Activated T-cell treated with anti-CD3 and anti-CD28 coated beads, Interleukin-2, amount 50 U/mL, for 4 hours (primary cell): ENCODE measurements at regions not wholly inside any gene's neighbourhood (a gene's known extent, or its start where the extent isn't known, plus 50 kb on each side); places are given as distances from the start of the nearest gene placed in this dataset.
"Not testable (repeated sequence)": the region's sequence is repeated elsewhere in the genome, so short reads cannot be mapped to it uniquely, and the experiment has no call there.

Experiments
- ATAC-seq, 2 donors: fragments of 200-7000 bp; cut with Tn5 transposase; one replicate each; pipeline ENCODE4 v1.10.0; 2021
- DNase-seq: peaks from one replicate; pipeline ENCODE4 v3.0.0-alpha.2; 2020
- H3K27me3 Mint-ChIP-seq: one replicate; pipeline ENCODE4 v1.8.0; 2021; ENCODE audit warnings: low read depth, mixed read lengths
- H3K36me3 Mint-ChIP-seq: one replicate; pipeline ENCODE4 v1.8.0; 2022; ENCODE audit warnings: mixed read lengths; ENCODE audit not compliant: insufficient read depth
- H3K4me1 Mint-ChIP-seq: one replicate; pipeline ENCODE4 v1.8.0; 2021; ENCODE audit warnings: low read depth, mixed read lengths
- H3K4me3 Mint-ChIP-seq: one replicate; pipeline ENCODE4 v1.8.0; 2021; ENCODE audit warnings: mild to moderate bottlenecking, moderate library complexity, mixed read lengths
- H3K9me3 Mint-ChIP-seq: one replicate; pipeline ENCODE4 v1.8.0; 2021; ENCODE audit warnings: mixed read lengths

DNA sequence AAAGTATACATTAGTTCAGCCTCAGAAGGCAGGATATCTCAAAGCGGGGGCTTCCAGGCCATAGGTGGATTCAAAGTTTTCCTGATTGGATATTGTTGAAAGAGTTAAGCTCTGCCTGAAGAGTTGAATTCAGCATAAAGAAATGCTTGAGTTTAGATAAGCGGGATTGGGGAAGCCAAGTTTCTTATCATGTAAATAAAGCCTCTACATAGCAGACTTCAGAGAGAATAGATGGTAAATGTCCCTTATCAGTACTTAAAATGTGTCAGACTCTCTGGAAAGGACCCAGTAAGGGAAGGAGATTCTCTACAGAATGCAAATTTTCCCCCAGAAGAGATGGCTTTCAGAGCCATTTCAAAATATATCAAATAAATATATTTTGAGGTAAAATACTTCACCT is 423.5 kb downstream of the SHISA9 start:
- Mint-ChIP-seq H3K9me3 (peaks cover 3% of the 10 kb centered on the region), H3K27me3 (no peaks in the 10 kb centered on the region), H3K4me1 (no peaks in the 10 kb centered on the region), H3K4me3 (no peak overlapping the region), H3K36me3 (no peaks in the 10 kb centered on the region)
- ATAC-seq (no peak), DNase-seq (no peak)

DNA sequence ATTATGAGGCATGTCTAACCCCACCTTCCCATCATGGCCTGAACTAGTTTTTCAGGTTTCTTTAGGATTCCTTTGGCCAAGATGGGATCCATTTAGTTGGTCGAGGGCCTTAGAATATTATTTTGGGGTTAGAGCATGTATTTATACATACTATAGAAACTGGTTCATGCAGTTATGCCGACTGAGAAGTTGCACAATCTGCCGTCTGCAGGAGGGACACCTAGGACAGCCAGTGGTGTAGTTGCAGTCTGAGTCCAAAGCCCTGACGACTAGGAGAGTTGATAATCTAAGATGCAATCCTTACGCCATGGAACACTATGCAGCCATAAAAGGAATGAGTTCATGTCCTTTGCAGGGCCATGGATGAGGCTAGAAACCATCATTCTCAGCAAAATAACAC is 424.0 kb downstream of the SHISA9 start:
- Mint-ChIP-seq H3K9me3 (peaks cover 4% of the 10 kb centered on the region), H3K4me1 (no peaks in the 10 kb centered on the region), H3K4me3 (no peak overlapping the region), H3K27me3 (no peaks in the 10 kb centered on the region), H3K36me3 (no peaks in the 10 kb centered on the region)
- no peak for ATAC-seq
- no peak for DNase-seq

DNA sequence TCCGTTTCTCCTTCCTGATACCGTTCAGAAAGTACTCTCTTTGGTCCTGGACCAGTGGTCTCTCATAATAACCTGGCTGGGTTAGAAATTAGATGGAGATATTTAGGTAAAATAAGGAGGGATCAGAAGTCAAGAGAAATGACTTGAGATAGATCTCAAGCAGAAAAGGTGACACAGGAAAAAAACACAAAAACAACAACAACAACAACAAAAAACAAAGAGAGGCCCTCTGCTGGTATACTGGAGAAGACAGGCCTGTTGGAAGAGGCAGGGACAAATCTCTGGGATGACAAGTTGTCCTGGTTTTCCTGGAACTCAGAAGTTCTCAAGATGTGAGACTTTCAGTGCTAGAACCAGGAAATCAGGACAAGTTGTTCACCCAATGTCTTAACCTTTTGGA is 430.5 kb downstream of the SHISA9 start:
- H3K4me3 Mint-ChIP-seq = no peak overlapping the region
- H3K4me1 Mint-ChIP-seq = no peaks in the 10 kb centered on the region
- DNase-seq = no peak
- H3K9me3 Mint-ChIP-seq = peaks cover 15% of the 10 kb centered on the region
- no peak for ATAC-seq
- no peaks in the 10 kb centered on the region for H3K27me3 Mint-ChIP-seq
- no peaks in the 10 kb centered on the region for H3K36me3 Mint-ChIP-seq

DNA sequence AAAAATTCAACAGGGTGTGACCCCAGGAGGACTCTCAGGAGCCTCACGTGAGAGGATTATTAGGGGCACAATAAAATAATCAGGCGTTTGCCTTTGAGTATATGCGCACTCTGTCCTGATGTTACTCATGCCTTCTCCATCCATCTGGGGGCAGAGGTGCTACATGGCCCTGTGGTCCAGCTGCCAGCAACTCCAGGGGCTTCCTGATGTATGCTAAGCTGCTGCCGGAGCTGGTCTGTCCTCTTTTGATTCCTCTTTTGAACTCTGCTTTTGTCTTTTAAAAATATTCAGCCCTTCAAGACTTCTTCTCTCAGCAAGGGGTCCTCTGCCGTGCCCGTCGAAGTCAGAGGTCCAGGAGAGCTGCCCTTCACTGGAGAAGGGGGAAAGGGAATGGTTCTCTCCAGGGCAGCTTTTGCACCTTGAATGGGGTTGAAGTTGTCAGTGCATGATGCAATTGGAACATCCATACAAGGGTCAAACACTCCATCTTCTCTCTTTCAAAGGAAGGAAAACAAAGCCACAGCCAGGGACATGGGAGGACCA is 431.4 kb downstream of the SHISA9 start:
- Mint-ChIP-seq H3K36me3 (no peaks in the 10 kb centered on the region), H3K9me3 (peaks cover 15% of the 10 kb centered on the region), H3K4me3 (no peak overlapping the region), H3K4me1 (no peaks in the 10 kb centered on the region), H3K27me3 (no peaks in the 10 kb centered on the region)
- ATAC-seq = no peak
- no peak for DNase-seq

DNA sequence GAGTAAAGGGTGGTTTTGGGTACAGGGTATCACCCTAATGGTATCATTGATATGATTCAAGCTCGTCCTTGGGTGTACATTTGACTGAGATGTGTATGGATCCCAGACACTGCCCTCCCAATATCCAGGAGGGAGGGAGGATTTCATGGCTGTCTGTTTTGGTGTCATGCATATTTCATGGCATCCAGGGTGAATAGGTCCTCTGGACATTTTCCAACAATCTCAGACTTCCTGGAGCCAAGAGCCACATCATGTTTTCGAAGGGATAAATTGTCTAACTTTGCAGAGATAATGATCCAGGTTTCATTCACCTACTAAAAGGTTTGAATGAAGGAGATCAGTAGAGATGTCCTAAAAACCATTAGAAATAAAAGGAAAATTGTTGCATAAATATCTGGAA is 431.9 kb downstream of the SHISA9 start:
- no peak for DNase-seq
- H3K36me3 Mint-ChIP-seq = no peaks in the 10 kb centered on the region
- ATAC-seq = no peak
- H3K27me3 Mint-ChIP-seq = no peaks in the 10 kb centered on the region
- H3K9me3 Mint-ChIP-seq = peaks cover 11% of the 10 kb centered on the region
- H3K4me3 Mint-ChIP-seq = no peak overlapping the region
- H3K4me1 Mint-ChIP-seq = no peaks in the 10 kb centered on the region

DNA sequence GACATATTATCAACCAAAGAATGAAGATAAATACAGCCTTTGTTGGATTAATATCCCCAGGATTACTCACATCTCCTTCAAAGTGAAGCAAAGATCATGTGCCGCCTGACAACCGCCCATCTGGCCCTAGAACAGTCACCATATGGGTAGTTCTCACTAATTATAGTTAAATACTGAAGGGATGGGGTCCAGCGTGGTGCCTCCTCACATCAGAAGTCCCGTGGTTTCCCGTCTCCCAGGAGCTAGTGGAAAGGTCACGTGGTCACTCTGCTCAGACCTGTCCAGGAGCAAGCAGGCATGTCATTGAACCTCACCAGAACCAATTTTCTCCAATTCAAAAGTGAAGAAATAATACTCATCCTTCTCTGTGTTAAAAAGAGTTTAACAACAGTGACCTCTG is 434.5 kb downstream of the SHISA9 start:
- H3K4me3 Mint-ChIP-seq = no peak overlapping the region
- no peaks in the 10 kb centered on the region for H3K4me1 Mint-ChIP-seq
- peaks cover 1% of the 10 kb centered on the region for H3K27me3 Mint-ChIP-seq
- peaks cover 8% of the 10 kb centered on the region for H3K9me3 Mint-ChIP-seq
- ATAC-seq (no peak), DNase-seq (no peak)
- H3K36me3 Mint-ChIP-seq = no peaks in the 10 kb centered on the region

DNA sequence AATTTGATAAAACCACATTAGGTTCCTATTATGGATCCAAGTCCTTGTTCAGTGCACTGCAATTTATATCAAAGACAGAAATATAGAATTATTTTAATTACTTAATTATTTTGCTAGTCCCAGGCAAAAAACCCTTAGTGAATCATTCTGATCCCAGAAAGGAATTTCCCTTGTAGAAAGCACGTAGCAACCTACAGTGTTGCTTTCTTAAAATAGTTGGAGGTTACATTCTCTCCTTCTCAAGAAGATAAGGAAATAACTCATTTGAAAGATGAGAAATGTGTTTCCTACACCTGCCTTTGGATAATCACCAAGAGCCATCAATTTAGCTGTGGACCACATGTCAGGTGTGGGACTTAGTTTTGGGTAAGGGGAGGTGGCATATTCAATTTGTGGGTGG is 434.9 kb downstream of the SHISA9 start:
- ATAC-seq (no peak), DNase-seq (no peak)
- peaks cover 1% of the 10 kb centered on the region for H3K27me3 Mint-ChIP-seq
- no peaks in the 10 kb centered on the region for H3K36me3 Mint-ChIP-seq
- H3K9me3 Mint-ChIP-seq = peaks cover 8% of the 10 kb centered on the region
- no peaks in the 10 kb centered on the region for H3K4me1 Mint-ChIP-seq
- H3K4me3 Mint-ChIP-seq = no peak overlapping the region

DNA sequence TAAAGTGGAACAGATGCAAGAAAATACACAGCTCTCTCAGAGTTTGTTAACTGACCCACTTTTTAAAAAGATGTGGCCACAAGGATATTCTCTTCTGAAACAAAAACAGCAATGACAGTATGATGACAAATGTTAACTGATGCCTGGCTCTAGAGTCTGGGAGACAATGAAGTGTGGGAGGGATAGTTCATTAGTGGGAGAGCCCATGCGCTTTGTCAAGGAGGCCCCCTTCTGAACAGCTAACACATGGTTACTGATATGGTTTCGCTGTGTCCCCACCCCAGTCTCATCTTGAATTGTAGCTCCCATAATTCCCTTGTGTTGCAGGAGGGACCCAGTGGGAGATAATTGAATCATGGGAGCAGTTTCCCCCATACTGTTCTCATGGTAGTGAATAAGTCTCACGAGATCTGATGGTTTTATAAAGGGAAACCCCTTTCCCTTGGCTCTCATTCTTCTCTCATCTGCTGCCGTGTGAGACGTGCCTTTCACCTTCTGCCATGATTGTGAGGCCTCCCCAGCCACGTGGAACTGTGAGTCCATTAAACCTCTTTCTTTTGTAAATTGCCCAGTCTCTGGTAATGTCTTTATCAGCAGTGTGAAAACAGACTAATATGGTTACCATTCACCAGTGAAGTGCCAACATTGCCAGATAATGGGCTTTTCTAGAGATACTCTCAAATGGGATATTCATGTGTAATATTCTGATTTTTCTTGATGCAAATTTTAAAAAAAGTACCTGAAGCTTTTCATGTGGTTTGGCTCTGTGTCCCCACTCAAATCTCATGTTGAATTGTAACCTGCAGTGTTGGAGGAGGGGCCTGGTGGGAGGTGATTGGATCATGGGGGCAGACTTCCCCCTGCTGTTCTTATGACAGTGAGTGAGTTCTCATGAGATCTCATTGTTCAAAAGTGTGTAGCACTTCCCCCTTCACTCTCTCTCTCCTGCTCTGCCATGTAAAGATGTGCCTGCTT is 435.8 kb downstream of the SHISA9 start:
- H3K9me3 Mint-ChIP-seq, ATAC-seq: not testable (repeated sequence)

DNA sequence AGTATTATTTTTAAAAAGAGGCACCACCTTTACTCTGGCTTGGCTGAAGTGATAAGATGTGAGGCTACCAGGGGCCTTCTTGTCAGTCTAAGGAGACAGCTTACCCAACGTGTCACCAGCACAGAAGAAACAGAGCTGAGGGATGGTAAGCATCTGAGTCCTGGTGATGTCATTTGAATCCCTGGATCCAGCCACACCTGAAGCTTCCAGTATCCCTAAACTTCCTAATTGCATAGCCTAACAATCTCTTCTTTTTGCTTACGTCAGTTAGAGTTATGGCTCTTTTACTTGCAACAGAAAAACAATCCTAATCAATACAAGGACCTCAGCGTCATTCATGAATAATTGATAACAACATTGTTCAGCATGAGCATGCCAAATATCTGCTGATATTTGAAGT is 436.6 kb downstream of the SHISA9 start:
- no peak for ATAC-seq
- Mint-ChIP-seq H3K27me3 (peaks cover 1% of the 10 kb centered on the region), H3K36me3 (no peaks in the 10 kb centered on the region), H3K4me1 (no peaks in the 10 kb centered on the region), H3K4me3 (no peak overlapping the region), H3K9me3 (no peaks in the 10 kb centered on the region)
- no peak for DNase-seq

More for the DNA sequence above, 435.8 kb downstream of the SHISA9 start:
- H3K36me3 Mint-ChIP-seq, DNase-seq, H3K4me1 Mint-ChIP-seq, H3K4me3 Mint-ChIP-seq, H3K27me3 Mint-ChIP-seq: not testable (repeated sequence)

DNA sequence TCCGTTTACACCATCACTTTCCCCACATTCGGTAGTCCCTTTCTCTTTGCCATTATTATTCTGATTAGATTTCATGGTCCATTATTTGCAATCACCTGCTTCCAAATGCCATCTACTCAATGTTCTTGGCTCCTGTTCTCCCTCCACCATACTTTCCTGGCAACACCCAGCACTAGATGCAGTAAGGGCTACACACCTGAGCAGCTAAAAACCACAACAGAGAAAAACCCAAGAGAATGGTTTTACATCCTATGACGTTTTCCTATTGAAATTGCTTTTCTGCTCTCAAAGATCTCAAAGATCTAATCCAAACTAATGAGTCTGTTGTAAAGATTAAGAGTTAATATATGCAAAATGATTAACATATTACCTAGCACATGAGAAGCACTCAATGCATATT is 441.3 kb downstream of the SHISA9 start:
- Mint-ChIP-seq H3K36me3 (no peaks in the 10 kb centered on the region), H3K27me3 (peaks cover 1% of the 10 kb centered on the region), H3K9me3 (peaks cover 3% of the 10 kb centered on the region), H3K4me3 (no peak overlapping the region), H3K4me1 (no peaks in the 10 kb centered on the region)
- no peak for ATAC-seq
- DNase-seq = no peak

DNA sequence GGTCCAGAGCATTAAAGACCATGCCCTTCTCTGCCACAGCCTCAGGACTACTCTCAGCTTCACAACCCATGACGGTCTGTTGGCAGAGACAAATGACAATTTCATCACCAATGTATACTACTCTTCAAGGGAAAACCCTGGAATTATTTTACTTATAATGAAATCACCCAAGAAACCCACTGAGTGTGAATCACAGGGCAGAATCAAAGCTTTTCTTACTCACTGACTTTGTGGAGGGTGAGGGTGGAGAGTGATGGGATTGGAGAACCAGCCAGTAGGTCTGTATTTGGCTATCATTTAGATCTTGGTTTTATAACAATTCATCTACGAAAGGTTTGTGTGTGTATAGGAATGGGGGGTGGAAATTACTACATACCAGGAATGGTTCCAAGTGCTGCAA is 442.6 kb downstream of the SHISA9 start:
- Mint-ChIP-seq H3K27me3 (peaks cover 1% of the 10 kb centered on the region), H3K36me3 (no peaks in the 10 kb centered on the region)

DNA sequence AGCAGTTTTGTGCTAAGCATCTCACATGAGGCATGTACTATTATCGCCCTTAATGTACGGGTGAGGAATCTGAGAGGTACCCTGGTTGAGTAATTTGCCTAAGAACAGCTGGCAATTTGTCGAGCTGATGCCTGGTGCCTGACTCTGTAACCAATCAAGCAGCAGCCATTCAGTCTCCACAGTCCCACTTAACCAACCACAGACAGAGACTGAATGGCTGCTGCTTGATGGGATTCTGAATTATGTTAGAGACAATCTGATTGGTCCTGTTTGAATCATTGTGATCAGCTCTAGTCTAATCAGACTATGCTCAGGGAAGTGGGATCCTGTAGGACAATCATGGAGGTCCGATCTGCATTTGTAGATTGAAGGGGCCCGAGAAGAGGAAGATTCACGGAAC is 447.0 kb downstream of the SHISA9 start:
- peaks cover 3% of the 10 kb centered on the region for H3K9me3 Mint-ChIP-seq
- H3K27me3 Mint-ChIP-seq = no peaks in the 10 kb centered on the region
- no peaks in the 10 kb centered on the region for H3K4me1 Mint-ChIP-seq
- H3K4me3 Mint-ChIP-seq = no peak overlapping the region
- no peak for ATAC-seq
- no peak for DNase-seq
- H3K36me3 Mint-ChIP-seq = no peaks in the 10 kb centered on the region

More for the DNA sequence above, 442.6 kb downstream of the SHISA9 start:
- Mint-ChIP-seq H3K4me1 (no peaks in the 10 kb centered on the region), H3K4me3 (no peak overlapping the region), H3K9me3 (peaks cover 3% of the 10 kb centered on the region)
- DNase-seq (no peak), ATAC-seq (no peak)

DNA sequence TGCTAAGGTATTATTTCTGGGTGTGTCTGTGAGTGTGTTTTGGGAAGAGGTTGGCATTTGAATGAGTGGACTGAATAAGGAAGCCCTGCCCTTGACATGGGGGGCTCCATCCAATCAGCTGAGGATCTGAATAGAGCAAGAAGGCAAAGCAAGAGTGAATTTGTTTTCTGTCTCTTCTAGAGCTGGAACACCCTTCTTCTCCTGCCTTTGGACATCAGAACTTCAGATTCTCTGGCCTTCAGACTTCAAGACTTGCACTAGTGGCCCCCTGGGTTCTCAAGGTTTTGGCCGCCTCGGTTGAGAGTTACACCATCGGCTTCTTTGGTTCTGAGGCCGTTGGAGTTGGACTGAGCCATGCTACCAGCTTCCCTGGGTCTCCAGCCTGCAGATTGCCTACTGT is 448.6 kb downstream of the SHISA9 start:
- Mint-ChIP-seq H3K9me3 (peaks cover 3% of the 10 kb centered on the region), H3K36me3 (no peaks in the 10 kb centered on the region), H3K27me3 (no peaks in the 10 kb centered on the region), H3K4me1 (no peaks in the 10 kb centered on the region), H3K4me3 (no peak overlapping the region)
- no peak for ATAC-seq
- DNase-seq = no peak

DNA sequence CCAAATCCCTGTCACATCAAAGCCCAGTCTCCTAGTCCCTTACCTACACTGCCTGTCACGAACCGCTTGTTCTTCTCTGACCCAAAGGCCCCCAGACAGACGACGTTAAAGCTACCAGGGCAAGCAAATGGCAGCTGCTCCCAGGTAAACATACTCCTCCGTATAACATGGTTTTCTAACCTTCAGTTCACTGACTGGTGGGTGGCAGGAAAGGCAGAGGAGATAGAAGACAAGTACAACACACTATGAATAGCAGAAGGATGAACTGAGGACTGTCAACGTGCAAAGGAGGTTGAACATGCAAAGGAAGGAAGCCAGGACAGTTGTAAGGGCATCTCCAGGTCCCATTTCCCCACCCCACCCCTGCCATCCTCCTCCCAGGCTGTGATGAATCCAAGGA is 449.8 kb downstream of the SHISA9 start:
- DNase-seq (no peak), ATAC-seq (no peak)
- no peaks in the 10 kb centered on the region for H3K27me3 Mint-ChIP-seq
- no peaks in the 10 kb centered on the region for H3K4me1 Mint-ChIP-seq
- no peaks in the 10 kb centered on the region for H3K36me3 Mint-ChIP-seq
- H3K9me3 Mint-ChIP-seq = peaks cover 3% of the 10 kb centered on the region
- no peak overlapping the region for H3K4me3 Mint-ChIP-seq

DNA sequence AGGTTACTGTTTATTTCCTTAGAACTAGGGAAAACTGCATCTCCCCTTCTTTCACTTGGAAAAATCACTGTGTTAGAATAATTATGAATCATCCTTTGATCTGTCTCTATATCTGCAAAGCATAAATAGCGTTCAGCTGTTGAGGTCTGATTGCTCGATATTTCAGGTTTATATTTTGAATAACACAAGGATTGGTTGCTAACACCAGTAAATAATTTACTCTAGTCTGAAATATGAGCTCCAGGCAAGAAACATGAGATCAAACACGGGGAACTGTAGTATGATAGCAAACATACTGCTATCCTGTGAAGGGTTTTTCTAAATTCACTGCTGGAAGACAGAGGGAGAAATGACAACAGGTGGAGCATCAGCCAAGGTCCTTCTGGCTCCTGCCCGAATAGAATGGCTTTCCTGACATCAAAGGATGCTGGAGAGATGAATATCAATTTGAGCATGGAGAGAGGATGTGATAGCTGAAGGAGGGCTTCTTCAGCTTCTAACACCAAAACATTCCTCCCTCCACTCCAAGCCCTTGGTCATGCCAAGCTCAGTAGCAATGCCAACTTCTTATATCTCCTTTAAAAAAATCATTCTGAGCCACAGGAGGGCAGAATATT is 450.3 kb downstream of the SHISA9 start:
- Mint-ChIP-seq H3K9me3 (peaks cover 3% of the 10 kb centered on the region), H3K36me3 (no peaks in the 10 kb centered on the region), H3K4me1 (no peaks in the 10 kb centered on the region), H3K4me3 (no peak overlapping the region), H3K27me3 (no peaks in the 10 kb centered on the region)
- DNase-seq = no peak
- ATAC-seq = no peak
